H9 (cell line): ENCODE measurements at regions not wholly inside any gene's neighbourhood (a gene's known extent, or its start where the extent isn't known, plus 50 kb on each side); places are given as distances from the start of the nearest gene placed in this dataset.

Experiments
- DNase-seq: peaks from one replicate; pipeline ENCODE4 v3.0.0-alpha.2; 2017
- H2AFZ ChIP-seq: one replicate; pipeline ENCODE4 v1.6.1; 2013; ENCODE audit warnings: mild to moderate bottlenecking, low read length, control low read depth, moderate library complexity
- H2AK5ac ChIP-seq: 2 replicates; pipeline ENCODE4 v1.6.1; 2013; ENCODE audit warnings: low read length, control low read depth, mixed read lengths; ENCODE audit not compliant: insufficient read length
- H2BK120ac ChIP-seq: one replicate; pipeline ENCODE4 v1.6.1; 2013; ENCODE audit warnings: low read depth, mild to moderate bottlenecking, low read length, control low read depth, inconsistent platforms; ENCODE audit not compliant: poor library complexity, severe bottlenecking
- H2BK12ac ChIP-seq: 2 replicates; pipeline ENCODE4 v1.6.1; 2013; ENCODE audit warnings: low read length, control low read depth, mixed read lengths, low read depth; ENCODE audit not compliant: insufficient read length
- H2BK15ac ChIP-seq: 2 replicates; pipeline ENCODE4 v1.6.1; 2013; ENCODE audit warnings: low read depth, low read length, control low read depth
- H2BK20ac ChIP-seq: one replicate; pipeline ENCODE4 v1.6.1; 2013; ENCODE audit warnings: low read depth, mild to moderate bottlenecking, low read length, control low read depth, inconsistent platforms; ENCODE audit not compliant: poor library complexity, severe bottlenecking
- H2BK5ac ChIP-seq: 2 replicates; pipeline ENCODE4 v1.6.1; 2013; ENCODE audit warnings: low read length, control low read depth, mixed read lengths; ENCODE audit not compliant: insufficient read length
- H3K14ac ChIP-seq: 2 replicates; pipeline ENCODE4 v1.6.1; 2013; ENCODE audit warnings: low read length, control low read depth; ENCODE audit not compliant: insufficient read depth
- H3K18ac ChIP-seq: 2 replicates; pipeline ENCODE4 v1.6.1; 2013; ENCODE audit warnings: low read depth, mild to moderate bottlenecking, mixed read lengths, low read length, control low read depth; ENCODE audit not compliant: insufficient read length
- H3K23ac ChIP-seq: 2 replicates; pipeline ENCODE4 v1.6.1; 2013; ENCODE audit warnings: low read length, control low read depth, mixed read lengths, low read depth; ENCODE audit not compliant: insufficient read length
- H3K23me2 ChIP-seq: 2 replicates; pipeline ENCODE4 v1.6.1; 2013; ENCODE audit warnings: low read depth, mild to moderate bottlenecking, mixed read lengths, low read length, control low read depth; ENCODE audit not compliant: insufficient read length, poor library complexity, severe bottlenecking
- H3K27ac ChIP-seq: 2 replicates; pipeline ENCODE4 v1.5.1; 2013; ENCODE audit warnings: low read length, control low read depth, mixed read lengths, low read depth; ENCODE audit not compliant: insufficient read length
- H3K27me3 ChIP-seq: 2 replicates; pipeline ENCODE4 v1.6.1; 2013; ENCODE audit warnings: low read length, control low read depth, inconsistent platforms; ENCODE audit not compliant: insufficient read depth
- H3K4ac ChIP-seq: 2 replicates; pipeline ENCODE4 v1.6.1; 2013; ENCODE audit warnings: low read depth, mild to moderate bottlenecking, control low read depth, inconsistent platforms, low read length, moderate library complexity
- H3K4me1 ChIP-seq: 2 replicates; pipeline ENCODE4 v1.6.1; 2013; ENCODE audit warnings: low read length, control low read depth, inconsistent platforms; ENCODE audit not compliant: insufficient read depth
- H3K4me2 ChIP-seq: 2 replicates; pipeline ENCODE4 v1.6.1; 2013; ENCODE audit warnings: low read length, control low read depth, mixed read lengths; ENCODE audit not compliant: insufficient read length, insufficient read depth
- H3K56ac ChIP-seq: 2 replicates; pipeline ENCODE4 v1.6.1; 2013; ENCODE audit warnings: low read depth, mild to moderate bottlenecking, mixed read lengths, low read length, control low read depth; ENCODE audit not compliant: insufficient read length
- H3K79me1 ChIP-seq: 2 replicates; pipeline ENCODE4 v1.6.1; 2013; ENCODE audit warnings: low read depth, mild to moderate bottlenecking, moderate library complexity, low read length, control low read depth, inconsistent platforms; ENCODE audit not compliant: insufficient read depth, poor library complexity, severe bottlenecking
- H3K79me2 ChIP-seq: 2 replicates; pipeline ENCODE4 v1.6.1; 2013; ENCODE audit warnings: low read length, control low read depth, inconsistent platforms; ENCODE audit not compliant: insufficient read depth
- H3K9ac ChIP-seq: 2 replicates; pipeline ENCODE4 v1.6.1; 2013; ENCODE audit warnings: low read length, control low read depth, mixed read lengths; ENCODE audit not compliant: insufficient read length; ENCODE audit errors: extremely low read depth
- H3K9me3 ChIP-seq: one replicate; pipeline ENCODE4 v1.6.1; 2013; ENCODE audit warnings: low read depth, low read length, inconsistent platforms; ENCODE audit not compliant: control insufficient read depth
- H3T11ph ChIP-seq: one replicate; pipeline ENCODE4 v1.6.1; 2013; ENCODE audit warnings: mild to moderate bottlenecking, low read length, control low read depth, inconsistent platforms
- H4K20me1 ChIP-seq: one replicate; pipeline ENCODE4 v1.6.1; 2013; ENCODE audit not compliant: control insufficient read depth, insufficient read length, insufficient read depth
- H4K5ac ChIP-seq: 2 replicates; pipeline ENCODE4 v1.6.1; 2013; ENCODE audit warnings: low read depth, mild to moderate bottlenecking, mixed read lengths, low read length, control low read depth; ENCODE audit not compliant: insufficient read length
- H4K8ac ChIP-seq: replicated peaks from 2 replicates; pipeline ENCODE4 v1.6.1; 2013; ENCODE audit warnings: low read length, control low read depth, mixed read lengths, low read depth; ENCODE audit not compliant: insufficient read length
- H4K91ac ChIP-seq: 2 replicates; pipeline ENCODE4 v1.6.1; 2013; ENCODE audit warnings: low read depth, mild to moderate bottlenecking, moderate library complexity, mixed read lengths, low read length, control low read depth; ENCODE audit not compliant: insufficient read length
- H3K27ac Mint-ChIP-seq, 3 experiments: 2 replicates in 2 of 3; 3 replicates in 1 of 3; pipeline ENCODE4 v1.8.0; 2020 to 2021; ENCODE audit warnings: mixed read lengths in 3 of 3, mild to moderate bottlenecking in 1 of 3, moderate library complexity in 1 of 3
- H3K27me3 Mint-ChIP-seq: 2 replicates; pipeline ENCODE4 v1.8.0; 2021; ENCODE audit warnings: low read depth, mild to moderate bottlenecking, moderate library complexity, mixed read lengths
- H3K36me3 Mint-ChIP-seq, 3 experiments: 2 replicates in 2 of 3; 3 replicates in 1 of 3; pipeline ENCODE4 v1.8.0; 2020 to 2021; ENCODE audit warnings: low read depth in 3 of 3, mixed read lengths in 3 of 3; ENCODE audit not compliant: insufficient read depth in 1 of 3
- H3K4me1 Mint-ChIP-seq, 2 experiments: 2 replicates each; pipeline ENCODE4 v1.8.0; 2020; ENCODE audit warnings: mixed read lengths in 2 of 2
- H3K4me3 Mint-ChIP-seq, 2 experiments: 2 replicates in 1 of 2; 3 replicates in 1 of 2; pipeline ENCODE4 v1.8.0; 2020 to 2021; ENCODE audit warnings: mild to moderate bottlenecking in 2 of 2, mixed read lengths in 2 of 2, moderate library complexity in 1 of 2
- H3K9me3 Mint-ChIP-seq, 2 experiments: 2 replicates in 1 of 2; 3 replicates in 1 of 2; pipeline ENCODE4 v1.8.0; 2020; ENCODE audit warnings: mild to moderate bottlenecking in 2 of 2, mixed read lengths in 2 of 2, moderate library complexity in 1 of 2
- WGBS: extraction: QIAGEN DNeasy Blood & Tissue Kit; methylation state at CpG from one replicate; pipeline ENCODE4 v1.1.7; 2013; ENCODE audit warnings: missing lambda C conversion rate, low lambda C conversion rate, mixed read lengths; ENCODE audit not compliant: insufficient read length; ENCODE audit errors: extremely low coverage; 5-methylcytosine and 5-hydroxymethylcytosine counted together
- TF ChIP-seq, protein P1 (sequence below): fragments of 200-600 bp; sonication (generic); conservative IDR thresholded peaks from 3 replicates; pipeline ENCODE4 v1.8.0; 2021; ENCODE audit warnings: antibody characterized with exemption, mild to moderate bottlenecking

DNA sequence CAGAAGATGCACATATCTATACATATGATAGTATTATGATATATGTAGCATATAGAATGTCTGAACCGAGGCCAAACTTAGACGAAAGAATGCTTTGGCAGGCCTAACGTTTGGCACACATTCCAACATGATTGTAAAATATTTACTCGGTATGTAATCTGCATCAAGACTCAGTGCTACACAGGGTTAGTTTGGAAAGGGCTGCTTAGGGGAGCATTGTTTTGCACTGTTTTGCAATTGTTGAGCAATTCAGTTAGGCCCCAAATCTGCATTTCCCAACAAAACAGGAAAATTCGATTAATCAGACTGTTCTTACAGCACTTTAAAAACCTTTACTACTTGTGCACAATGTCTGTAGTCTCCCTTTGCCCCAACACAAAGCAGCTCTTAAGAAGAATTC is 216.0 kb upstream of the NEGR1 start:
- H3K56ac ChIP-seq = no peak overlapping the region
- H2BK12ac ChIP-seq = no peak overlapping the region
- WGBS = no CpG with 5 or more reads among the region's 5 CpGs
- H2BK120ac ChIP-seq = no peak overlapping the region
- no peaks in the 10 kb centered on the region for H3K23me2 ChIP-seq
- no peak overlapping the region for H3K4ac ChIP-seq
- no peak overlapping the region for H4K91ac ChIP-seq
- no peak overlapping the region for H2BK5ac ChIP-seq
- no peak overlapping the region for H3K18ac ChIP-seq
- H3K14ac ChIP-seq = no peak overlapping the region
- H3K27ac ChIP-seq = no peak overlapping the region
- H3K9me3 ChIP-seq = no peaks in the 10 kb centered on the region
- no peak overlapping the region for H4K8ac ChIP-seq
- H3K36me3 Mint-ChIP-seq = no peaks in the 10 kb centered on the region
- no peaks in the 10 kb centered on the region for H4K20me1 ChIP-seq
- H3K9me3 Mint-ChIP-seq = no peaks in the 10 kb centered on the region
- peaks cover 5% of the 10 kb centered on the region in 2 experiments; a peak in 2 of 4 replicates for H3K4me1 Mint-ChIP-seq
- H3K27me3 Mint-ChIP-seq = no peaks in the 10 kb centered on the region
- H3K27ac Mint-ChIP-seq = no peak overlapping the region
- H3K4me3 Mint-ChIP-seq = no peak overlapping the region
- no peak overlapping the region for H2AK5ac ChIP-seq
- H2BK15ac ChIP-seq = no peak overlapping the region
- no peak overlapping the region for H3T11ph ChIP-seq
- no peak overlapping the region for H3K4me2 ChIP-seq
- no peaks in the 10 kb centered on the region for H3K4me1 ChIP-seq
- no peak for DNase-seq
- no peaks in the 10 kb centered on the region for H3K27me3 ChIP-seq
- H4K5ac ChIP-seq = no peak overlapping the region
- no peak overlapping the region for H3K9ac ChIP-seq
- no peak overlapping the region for H2BK20ac ChIP-seq
- H3K23ac ChIP-seq = no peak overlapping the region
- H3K79me2 ChIP-seq = no peaks in the 10 kb centered on the region
- no peak overlapping the region for H2AFZ ChIP-seq
- H3K79me1 ChIP-seq = no peaks in the 10 kb centered on the region
- TF ChIP-seq, protein P1, sequence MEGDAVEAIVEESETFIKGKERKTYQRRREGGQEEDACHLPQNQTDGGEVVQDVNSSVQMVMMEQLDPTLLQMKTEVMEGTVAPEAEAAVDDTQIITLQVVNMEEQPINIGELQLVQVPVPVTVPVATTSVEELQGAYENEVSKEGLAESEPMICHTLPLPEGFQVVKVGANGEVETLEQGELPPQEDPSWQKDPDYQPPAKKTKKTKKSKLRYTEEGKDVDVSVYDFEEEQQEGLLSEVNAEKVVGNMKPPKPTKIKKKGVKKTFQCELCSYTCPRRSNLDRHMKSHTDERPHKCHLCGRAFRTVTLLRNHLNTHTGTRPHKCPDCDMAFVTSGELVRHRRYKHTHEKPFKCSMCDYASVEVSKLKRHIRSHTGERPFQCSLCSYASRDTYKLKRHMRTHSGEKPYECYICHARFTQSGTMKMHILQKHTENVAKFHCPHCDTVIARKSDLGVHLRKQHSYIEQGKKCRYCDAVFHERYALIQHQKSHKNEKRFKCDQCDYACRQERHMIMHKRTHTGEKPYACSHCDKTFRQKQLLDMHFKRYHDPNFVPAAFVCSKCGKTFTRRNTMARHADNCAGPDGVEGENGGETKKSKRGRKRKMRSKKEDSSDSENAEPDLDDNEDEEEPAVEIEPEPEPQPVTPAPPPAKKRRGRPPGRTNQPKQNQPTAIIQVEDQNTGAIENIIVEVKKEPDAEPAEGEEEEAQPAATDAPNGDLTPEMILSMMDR = no peak
